Type B pancreatic cell (in vitro differentiated cells): ENCODE measurements at regions not wholly inside any gene's neighbourhood (a gene's known extent, or its start where the extent isn't known, plus 50 kb on each side); places are given as distances from the start of the nearest gene placed in this dataset.

Experiments
- DNase-seq: peaks from one replicate; pipeline ENCODE4 v3.0.0; 2021; ENCODE audit warnings: mixed read lengths; ENCODE audit not compliant: unreplicated experiment; ENCODE audit errors: extremely low spot score
- H3K27ac Mint-ChIP-seq: 2 replicates; pipeline ENCODE4 v1.8.0; 2021; ENCODE audit warnings: mild to moderate bottlenecking, mixed read lengths
- H3K27me3 Mint-ChIP-seq: 2 replicates; pipeline ENCODE4 v1.8.0; 2021; ENCODE audit warnings: mixed read lengths
- H3K36me3 Mint-ChIP-seq: 2 replicates; pipeline ENCODE4 v1.8.0; 2021; ENCODE audit warnings: mixed read lengths
- H3K4me1 Mint-ChIP-seq: one replicate; pipeline ENCODE4 v1.8.0; 2021; ENCODE audit warnings: mixed read lengths; ENCODE audit not compliant: unreplicated experiment
- H3K4me3 Mint-ChIP-seq: 2 replicates; pipeline ENCODE4 v1.8.0; 2021; ENCODE audit warnings: mild to moderate bottlenecking, mixed read lengths
- H3K9me3 Mint-ChIP-seq: 2 replicates; pipeline ENCODE4 v1.8.0; 2021; ENCODE audit warnings: mixed read lengths
- TF ChIP-seq, protein P1 (sequence below): fragments of 200-600 bp; sonication (generic); conservative IDR thresholded peaks from 2 replicates; pipeline ENCODE4 v1.5.0; 2021; ENCODE audit warnings: antibody characterized with exemption, mild to moderate bottlenecking

DNA sequence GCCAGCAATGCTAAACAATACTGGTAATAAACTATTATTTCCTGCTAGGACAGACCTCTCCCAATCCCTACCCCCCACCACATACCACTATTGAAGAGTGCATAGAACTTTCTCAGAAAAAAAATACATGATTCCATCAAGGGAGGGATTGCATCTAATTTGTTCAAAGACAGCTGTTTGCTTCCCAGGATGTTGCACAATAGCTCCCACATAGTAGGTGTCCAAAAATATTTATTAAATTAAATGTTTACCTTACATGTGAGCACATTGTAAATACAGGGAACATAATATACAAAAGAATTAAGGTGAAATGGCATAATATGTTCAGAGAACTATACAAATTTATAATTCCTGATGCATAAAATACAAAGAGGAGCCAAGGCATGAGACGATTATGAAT, 1111.8 kb upstream of the LCORL start:
- Mint-ChIP-seq H3K4me1 (no peaks in the 10 kb centered on the region), H3K9me3 (no peaks in the 10 kb centered on the region), H3K27me3 (no peaks in the 10 kb centered on the region), H3K36me3 (no peaks in the 10 kb centered on the region), H3K27ac (no peak overlapping the region), H3K4me3 (no peak overlapping the region)
- TF ChIP-seq, protein P1, sequence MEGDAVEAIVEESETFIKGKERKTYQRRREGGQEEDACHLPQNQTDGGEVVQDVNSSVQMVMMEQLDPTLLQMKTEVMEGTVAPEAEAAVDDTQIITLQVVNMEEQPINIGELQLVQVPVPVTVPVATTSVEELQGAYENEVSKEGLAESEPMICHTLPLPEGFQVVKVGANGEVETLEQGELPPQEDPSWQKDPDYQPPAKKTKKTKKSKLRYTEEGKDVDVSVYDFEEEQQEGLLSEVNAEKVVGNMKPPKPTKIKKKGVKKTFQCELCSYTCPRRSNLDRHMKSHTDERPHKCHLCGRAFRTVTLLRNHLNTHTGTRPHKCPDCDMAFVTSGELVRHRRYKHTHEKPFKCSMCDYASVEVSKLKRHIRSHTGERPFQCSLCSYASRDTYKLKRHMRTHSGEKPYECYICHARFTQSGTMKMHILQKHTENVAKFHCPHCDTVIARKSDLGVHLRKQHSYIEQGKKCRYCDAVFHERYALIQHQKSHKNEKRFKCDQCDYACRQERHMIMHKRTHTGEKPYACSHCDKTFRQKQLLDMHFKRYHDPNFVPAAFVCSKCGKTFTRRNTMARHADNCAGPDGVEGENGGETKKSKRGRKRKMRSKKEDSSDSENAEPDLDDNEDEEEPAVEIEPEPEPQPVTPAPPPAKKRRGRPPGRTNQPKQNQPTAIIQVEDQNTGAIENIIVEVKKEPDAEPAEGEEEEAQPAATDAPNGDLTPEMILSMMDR: no peak
- no peak for DNase-seq

GRCh38 chr4:19130866-19131265, 1109.3 kb upstream of the LCORL start:
- Mint-ChIP-seq H3K27me3 (no peaks in the 10 kb centered on the region), H3K27ac (no peak overlapping the region), H3K4me3 (no peak overlapping the region), H3K4me1 (no peaks in the 10 kb centered on the region), H3K36me3 (no peaks in the 10 kb centered on the region), H3K9me3 (no peaks in the 10 kb centered on the region)
- TF ChIP-seq, protein P1: no peak
- no peak for DNase-seq

DNA sequence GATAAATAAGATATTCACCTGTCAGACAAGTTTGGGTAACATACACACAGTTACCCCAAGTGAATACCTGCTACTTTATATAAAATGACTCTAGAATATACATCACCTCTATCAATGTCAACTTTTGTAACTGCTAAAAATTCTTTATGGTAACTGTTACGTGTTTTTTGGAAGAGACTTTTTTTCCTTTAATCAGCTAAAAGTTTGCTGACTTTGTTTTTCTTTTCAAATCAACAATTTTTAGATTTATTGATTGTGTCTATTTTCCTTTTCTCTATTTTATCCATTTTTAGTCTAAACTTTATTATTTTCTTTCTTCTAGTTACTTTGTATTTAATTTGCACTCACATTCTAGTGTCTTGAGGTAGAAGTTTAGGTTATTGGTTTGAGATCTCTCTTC, 1106.6 kb upstream of the LCORL start:
- DNase-seq: no peak
- no peaks in the 10 kb centered on the region for H3K36me3 Mint-ChIP-seq
- H3K4me3 Mint-ChIP-seq: no peak overlapping the region
- TF ChIP-seq, protein P1: no peak
- H3K27ac Mint-ChIP-seq: no peak overlapping the region
- peaks cover 5% of the 10 kb centered on the region for H3K9me3 Mint-ChIP-seq
- no peaks in the 10 kb centered on the region for H3K27me3 Mint-ChIP-seq
- no peaks in the 10 kb centered on the region for H3K4me1 Mint-ChIP-seq

- TF ChIP-seq, protein P1: no peak
- no peaks in the 10 kb centered on the region for H3K36me3 Mint-ChIP-seq
- H3K27me3 Mint-ChIP-seq: peaks cover 5% of the 10 kb centered on the region
- H3K9me3 Mint-ChIP-seq: peaks cover 5% of the 10 kb centered on the region
- H3K4me1 Mint-ChIP-seq: no peaks in the 10 kb centered on the region
- no peak overlapping the region for H3K27ac Mint-ChIP-seq
- H3K4me3 Mint-ChIP-seq: no peak overlapping the region
- no peak for DNase-seq
Observed at GRCh38 chr4:19126903-19127302, 1105.3 kb upstream of the LCORL start.

- TF ChIP-seq, protein P1: no peak
- no peak overlapping the region for H3K27ac Mint-ChIP-seq
- H3K4me3 Mint-ChIP-seq: no peak overlapping the region
- no peaks in the 10 kb centered on the region for H3K36me3 Mint-ChIP-seq
- H3K9me3 Mint-ChIP-seq: peaks cover 5% of the 10 kb centered on the region
- no peaks in the 10 kb centered on the region for H3K4me1 Mint-ChIP-seq
- peaks cover 10% of the 10 kb centered on the region for H3K27me3 Mint-ChIP-seq
- no peak for DNase-seq
Observed at GRCh38 chr4:19123681-19124080, 1102.1 kb upstream of the LCORL start.
